HEK293 (cell line): ENCODE measurements at regions not wholly inside any gene's neighbourhood (a gene's known extent, or its start where the extent isn't known, plus 50 kb on each side); places are given as distances from the start of the nearest gene placed in this dataset.

Experiments used
- CTCF ChIA-PET: fragments of 350-600 bp; formaldehyde crosslinking; extraction: SDS; loops from one replicate; lab custom pipeline; 2021; ENCODE audit warnings: antibody characterized with exemption; lab: Yijun Ruan, JAX
- POLR2A ChIA-PET: fragments of 300-600 bp; formaldehyde crosslinking; extraction: SDS; loops from one replicate; lab custom pipeline; 2020; ENCODE audit warnings: antibody characterized with exemption, inconsistent platforms; lab: Yijun Ruan, JAX
- H3K27ac ChIP-seq: fragments of 200-500 bp; sonication (Bioruptor generic); 2 replicates; pipeline ENCODE4 v1.5.1; 2014; ENCODE audit warnings: low read depth, low read length, control low read depth, inconsistent platforms; ENCODE audit errors: extremely low read depth
- H3K36me3 ChIP-seq, 2 experiments: fragments of 200-500 bp in 1 of 2; sonication (Bioruptor generic) in 1 of 2; 1 replicate in 1 of 2; 2 replicates in 1 of 2; pipeline ENCODE4 v1.5.1; 2014 to 2017; ENCODE audit warnings: inconsistent platforms in 2 of 2, low read length in 2 of 2; ENCODE audit not compliant: control insufficient read depth in 2 of 2, insufficient read depth in 1 of 2
- H3K4me1 ChIP-seq: fragments of 200-500 bp; sonication (Bioruptor generic); 2 replicates; pipeline ENCODE4 v1.5.1; 2014; ENCODE audit warnings: mild to moderate bottlenecking, low read length, inconsistent platforms; ENCODE audit not compliant: control insufficient read depth, insufficient read depth
- H3K4me3 ChIP-seq: 2 replicates; pipeline ENCODE4 v1.5.1; 2011; ENCODE audit warnings: low read depth, mild to moderate bottlenecking, control low read depth, low read length, moderate library complexity
- H3K9me3 ChIP-seq: fragments of 200-500 bp; sonication (Bioruptor generic); 2 replicates; pipeline ENCODE4 v1.5.1; 2014; ENCODE audit warnings: low read depth, low read length, inconsistent platforms; ENCODE audit not compliant: control insufficient read depth, insufficient read depth
- GFI1B ChIP-seq: fragments of 450-650 bp; formaldehyde crosslinking; IDR thresholded peaks from 2 replicates; pipeline ENCODE4 v1.5.1; 2016; ENCODE audit warnings: missing biosample characterization, missing genetic modification characterization
- HOXA7 ChIP-seq: sonication (generic); formaldehyde crosslinking; IDR thresholded peaks from 2 replicates; pipeline ENCODE4 v1.8.1; 2022; ENCODE audit warnings: missing genetic modification reagents, borderline replicate concordance
- MYNN ChIP-seq: fragments of 450-650 bp; formaldehyde crosslinking; IDR thresholded peaks from 2 replicates; pipeline ENCODE4 v1.5.1; 2016; ENCODE audit warnings: missing biosample characterization, missing genetic modification characterization, borderline replicate concordance
- OSR2 ChIP-seq: fragments of 450-650 bp; formaldehyde crosslinking; IDR thresholded peaks from 2 replicates; pipeline ENCODE4 v1.5.1; 2016; ENCODE audit warnings: missing biosample characterization, missing genetic modification characterization
- REPIN1 ChIP-seq: fragments of 450-650 bp; formaldehyde crosslinking; IDR thresholded peaks from 2 replicates; pipeline ENCODE4 v1.5.1; 2017; ENCODE audit warnings: missing biosample characterization, missing genetic modification characterization, low read depth
- YY2 ChIP-seq: fragments of 450-650 bp; formaldehyde crosslinking; IDR thresholded peaks from 2 replicates; pipeline ENCODE4 v1.5.1; 2016; ENCODE audit warnings: missing biosample characterization, missing genetic modification characterization
- ZFP41 ChIP-seq: fragments of 450-650 bp; formaldehyde crosslinking; IDR thresholded peaks from 2 replicates; pipeline ENCODE4 v1.5.1; 2016; ENCODE audit warnings: missing biosample characterization, missing genetic modification characterization, borderline replicate concordance
- ZNF10 ChIP-seq: fragments of 450-650 bp; formaldehyde crosslinking; IDR thresholded peaks from 2 replicates; pipeline ENCODE4 v1.5.1; 2017; ENCODE audit warnings: missing biosample characterization, missing genetic modification characterization
- ZNF221 ChIP-seq: fragments of 450-650 bp; formaldehyde crosslinking; IDR thresholded peaks from 2 replicates; pipeline ENCODE4 v1.5.1; 2017; ENCODE audit warnings: missing biosample characterization, missing genetic modification characterization, borderline replicate concordance
- ZNF223 ChIP-seq: fragments of 450-650 bp; formaldehyde crosslinking; IDR thresholded peaks from 2 replicates; pipeline ENCODE4 v1.5.1; 2016; ENCODE audit warnings: missing biosample characterization, missing genetic modification characterization
- ZNF37A ChIP-seq: fragments of 450-650 bp; IDR thresholded peaks from 2 replicates; pipeline ENCODE4 v1.5.1; 2018; ENCODE audit warnings: missing biosample characterization, missing genetic modification characterization
- ZNF404 ChIP-seq: fragments of 450-650 bp; formaldehyde crosslinking; IDR thresholded peaks from 2 replicates; pipeline ENCODE4 v1.5.1; 2017; ENCODE audit warnings: missing biosample characterization, missing genetic modification characterization
- ZNF510 ChIP-seq: fragments of 450-650 bp; formaldehyde crosslinking; IDR thresholded peaks from 2 replicates; pipeline ENCODE4 v1.5.1; 2018; ENCODE audit warnings: mild to moderate bottlenecking, missing genetic modification characterization, missing biosample characterization; ENCODE audit not compliant: insufficient replicate concordance
- ZNF544 ChIP-seq: fragments of 450-650 bp; formaldehyde crosslinking; IDR thresholded peaks from 2 replicates; pipeline ENCODE4 v1.5.0; 2017; ENCODE audit warnings: missing biosample characterization, missing genetic modification characterization
- ZNF670 ChIP-seq: fragments of 450-650 bp; formaldehyde crosslinking; IDR thresholded peaks from 2 replicates; pipeline ENCODE4 v1.5.1; 2016; ENCODE audit warnings: missing biosample characterization, missing genetic modification characterization, low read depth
- TF ChIP-seq, protein P1 (sequence below): fragments of 450-650 bp; formaldehyde crosslinking; optimal IDR thresholded peaks from 2 replicates; pipeline ENCODE3; 2016; ENCODE audit warnings: missing biosample characterization, mild to moderate bottlenecking, missing genetic modification characterization
- TF ChIP-seq, protein P2 (sequence below): fragments of 450-650 bp; formaldehyde crosslinking; IDR thresholded peaks from 2 replicates; pipeline ENCODE4 v1.5.1; 2016; ENCODE audit warnings: missing biosample characterization, missing genetic modification characterization
- TF ChIP-seq, protein P3 (sequence below): fragments of 450-650 bp; formaldehyde crosslinking; conservative IDR thresholded peaks from 2 replicates; pipeline ENCODE4 v1.5.1; 2016; ENCODE audit warnings: low read depth, missing biosample characterization, missing genetic modification characterization
- TF ChIP-seq, protein P4 (sequence below): fragments of 450-650 bp; formaldehyde crosslinking; IDR thresholded peaks from 2 replicates; pipeline ENCODE4 v1.5.1; 2016; ENCODE audit warnings: missing biosample characterization, missing genetic modification characterization, borderline replicate concordance
- TF ChIP-seq, protein P5 (sequence below): fragments of 450-650 bp; formaldehyde crosslinking; IDR thresholded peaks from 2 replicates; pipeline ENCODE4 v1.5.1; 2016; ENCODE audit warnings: missing biosample characterization, missing genetic modification characterization
- TF ChIP-seq, protein P6 (sequence below): fragments of 450-650 bp; formaldehyde crosslinking; IDR thresholded peaks from 2 replicates; pipeline ENCODE4 v1.5.1; 2017; ENCODE audit warnings: missing biosample characterization, missing genetic modification characterization

DNA sequence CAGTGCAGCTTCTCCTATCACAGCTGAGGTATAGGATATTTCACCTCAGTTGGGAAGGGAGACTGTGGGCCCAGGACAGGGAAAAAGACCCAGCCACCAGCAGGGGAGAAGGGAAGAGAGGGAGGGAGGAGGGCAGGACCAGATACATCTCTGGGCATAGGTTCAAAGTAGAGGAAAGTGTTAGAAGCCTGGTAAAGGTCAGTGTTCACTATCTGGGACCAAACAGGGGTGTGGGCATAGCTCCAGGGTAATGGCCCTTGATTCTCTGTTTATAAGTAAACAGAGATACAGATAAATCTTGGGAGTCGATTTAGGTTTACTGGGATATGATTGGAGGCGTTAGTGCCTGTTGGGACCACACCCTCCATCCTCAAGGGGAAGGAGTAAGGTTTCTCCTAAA, 266.2 kb downstream of the LRFN2 start:
- CTCF ChIA-PET, result interaction anchor here (0.7 kb wide), 1 partner anchor 8 kb away, joined by 3 read pairs; no protein-coding TSS in a partner anchor

DNA sequence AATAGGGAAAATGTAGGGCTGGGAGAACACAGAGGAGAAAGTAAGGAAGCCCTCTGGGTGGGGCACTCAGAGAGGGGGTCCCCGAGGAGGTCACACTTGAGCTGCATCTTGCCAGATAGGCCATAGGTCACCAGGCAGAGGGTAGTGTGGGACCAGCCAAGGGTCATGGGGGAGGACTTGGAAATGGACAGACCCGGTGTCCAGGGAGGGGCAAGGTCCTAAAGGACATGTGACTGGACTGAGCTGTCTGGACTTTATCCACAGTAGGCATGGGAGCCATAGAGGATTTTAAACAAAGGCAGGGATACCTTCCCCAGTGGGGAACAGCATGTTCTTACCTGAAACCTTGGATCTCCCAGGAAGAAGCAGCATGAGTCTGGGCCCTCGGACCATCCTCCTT, 266.7 kb downstream of the LRFN2 start:
- Histone ChIP-seq H3K4me1 (peaks cover 6% of the 10 kb centered on the region; the same call in 1 of the 2 replicates), H3K4me3 (no peak overlapping the region), H3K27ac (no peak overlapping the region), H3K9me3 (no peaks in the 10 kb centered on the region), H3K36me3 (no peaks in the 10 kb centered on the region)
- ChIA-PET POLR2A (no interaction called here), CTCF (interaction anchor here (0.7 kb wide), 1 partner anchor 8 kb away, joined by 3 read pairs; no protein-coding TSS in a partner anchor)
- TF ChIP-seq ZNF223 (no peak), ZNF10 (tag by site-specific recombination) (no peak), OSR2 (no peak), ZNF510 (tag by site-specific recombination) (no peak)
- TF ChIP-seq, protein P1, sequence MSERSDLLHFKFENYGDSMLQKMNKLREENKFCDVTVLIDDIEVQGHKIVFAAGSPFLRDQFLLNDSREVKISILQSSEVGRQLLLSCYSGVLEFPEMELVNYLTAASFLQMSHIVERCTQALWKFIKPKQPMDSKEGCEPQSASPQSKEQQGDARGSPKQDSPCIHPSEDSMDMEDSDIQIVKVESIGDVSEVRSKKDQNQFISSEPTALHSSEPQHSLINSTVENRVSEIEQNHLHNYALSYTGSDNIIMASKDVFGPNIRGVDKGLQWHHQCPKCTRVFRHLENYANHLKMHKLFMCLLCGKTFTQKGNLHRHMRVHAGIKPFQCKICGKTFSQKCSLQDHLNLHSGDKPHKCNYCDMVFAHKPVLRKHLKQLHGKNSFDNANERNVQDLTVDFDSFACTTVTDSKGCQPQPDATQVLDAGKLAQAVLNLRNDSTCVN (tag by site-specific recombination), result no peak
- TF ChIP-seq, protein P2, sequence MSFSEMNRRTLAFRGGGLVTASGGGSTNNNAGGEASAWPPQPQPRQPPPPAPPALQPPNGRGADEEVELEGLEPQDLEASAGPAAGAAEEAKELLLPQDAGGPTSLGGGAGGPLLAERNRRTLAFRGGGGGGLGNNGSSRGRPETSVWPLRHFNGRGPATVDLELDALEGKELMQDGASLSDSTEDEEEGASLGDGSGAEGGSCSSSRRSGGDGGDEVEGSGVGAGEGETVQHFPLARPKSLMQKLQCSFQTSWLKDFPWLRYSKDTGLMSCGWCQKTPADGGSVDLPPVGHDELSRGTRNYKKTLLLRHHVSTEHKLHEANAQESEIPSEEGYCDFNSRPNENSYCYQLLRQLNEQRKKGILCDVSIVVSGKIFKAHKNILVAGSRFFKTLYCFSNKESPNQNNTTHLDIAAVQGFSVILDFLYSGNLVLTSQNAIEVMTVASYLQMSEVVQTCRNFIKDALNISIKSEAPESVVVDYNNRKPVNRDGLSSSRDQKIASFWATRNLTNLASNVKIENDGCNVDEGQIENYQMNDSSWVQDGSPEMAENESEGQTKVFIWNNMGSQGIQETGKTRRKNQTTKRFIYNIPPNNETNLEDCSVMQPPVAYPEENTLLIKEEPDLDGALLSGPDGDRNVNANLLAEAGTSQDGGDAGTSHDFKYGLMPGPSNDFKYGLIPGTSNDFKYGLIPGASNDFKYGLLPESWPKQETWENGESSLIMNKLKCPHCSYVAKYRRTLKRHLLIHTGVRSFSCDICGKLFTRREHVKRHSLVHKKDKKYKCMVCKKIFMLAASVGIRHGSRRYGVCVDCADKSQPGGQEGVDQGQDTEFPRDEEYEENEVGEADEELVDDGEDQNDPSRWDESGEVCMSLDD, result no peak

More for the DNA sequence above, 266.2 kb downstream of the LRFN2 start:
- Histone ChIP-seq H3K36me3 (no peaks in the 10 kb centered on the region), H3K4me3 (no peak overlapping the region), H3K4me1 (peaks cover 6% of the 10 kb centered on the region; the same call in 1 of the 2 replicates), H3K9me3 (no peaks in the 10 kb centered on the region)
- POLR2A ChIA-PET, result no interaction called here
- no peak for TF ChIP-seq HOXA7 (CRISPR knock-in tag)
- no peak for TF ChIP-seq ZNF404 (tag by site-specific recombination)
- TF ChIP-seq, protein P3, sequence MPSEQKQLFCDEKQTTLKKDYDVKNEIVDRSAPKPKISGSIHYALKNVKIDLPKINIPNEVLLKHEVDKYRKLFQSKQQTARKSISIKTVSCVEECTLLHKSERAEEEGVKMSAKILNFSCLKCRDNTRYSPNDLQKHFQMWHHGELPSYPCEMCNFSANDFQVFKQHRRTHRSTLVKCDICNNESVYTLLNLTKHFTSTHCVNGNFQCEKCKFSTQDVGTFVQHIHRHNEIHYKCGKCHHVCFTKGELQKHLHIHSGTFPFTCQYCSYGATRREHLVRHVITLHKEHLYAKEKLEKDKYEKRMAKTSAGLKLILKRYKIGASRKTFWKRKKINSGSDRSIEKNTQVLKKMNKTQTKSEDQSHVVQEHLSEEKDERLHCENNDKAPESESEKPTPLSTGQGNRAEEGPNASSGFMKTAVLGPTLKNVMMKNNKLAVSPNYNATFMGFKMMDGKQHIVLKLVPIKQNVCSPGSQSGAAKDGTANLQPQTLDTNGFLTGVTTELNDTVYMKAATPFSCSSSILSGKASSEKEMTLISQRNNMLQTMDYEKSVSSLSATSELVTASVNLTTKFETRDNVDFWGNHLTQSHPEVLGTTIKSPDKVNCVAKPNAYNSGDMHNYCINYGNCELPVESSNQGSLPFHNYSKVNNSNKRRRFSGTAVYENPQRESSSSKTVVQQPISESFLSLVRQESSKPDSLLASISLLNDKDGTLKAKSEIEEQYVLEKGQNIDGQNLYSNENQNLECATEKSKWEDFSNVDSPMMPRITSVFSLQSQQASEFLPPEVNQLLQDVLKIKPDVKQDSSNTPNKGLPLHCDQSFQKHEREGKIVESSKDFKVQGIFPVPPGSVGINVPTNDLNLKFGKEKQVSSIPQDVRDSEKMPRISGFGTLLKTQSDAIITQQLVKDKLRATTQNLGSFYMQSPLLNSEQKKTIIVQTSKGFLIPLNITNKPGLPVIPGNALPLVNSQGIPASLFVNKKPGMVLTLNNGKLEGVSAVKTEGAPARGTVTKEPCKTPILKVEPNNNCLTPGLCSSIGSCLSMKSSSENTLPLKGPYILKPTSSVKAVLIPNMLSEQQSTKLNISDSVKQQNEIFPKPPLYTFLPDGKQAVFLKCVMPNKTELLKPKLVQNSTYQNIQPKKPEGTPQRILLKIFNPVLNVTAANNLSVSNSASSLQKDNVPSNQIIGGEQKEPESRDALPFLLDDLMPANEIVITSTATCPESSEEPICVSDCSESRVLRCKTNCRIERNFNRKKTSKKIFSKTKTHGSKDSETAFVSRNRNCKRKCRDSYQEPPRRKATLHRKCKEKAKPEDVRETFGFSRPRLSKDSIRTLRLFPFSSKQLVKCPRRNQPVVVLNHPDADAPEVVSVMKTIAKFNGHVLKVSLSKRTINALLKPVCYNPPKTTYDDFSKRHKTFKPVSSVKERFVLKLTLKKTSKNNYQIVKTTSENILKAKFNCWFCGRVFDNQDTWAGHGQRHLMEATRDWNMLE (tag by site-specific recombination), result no peak
- TF ChIP-seq, protein P4, sequence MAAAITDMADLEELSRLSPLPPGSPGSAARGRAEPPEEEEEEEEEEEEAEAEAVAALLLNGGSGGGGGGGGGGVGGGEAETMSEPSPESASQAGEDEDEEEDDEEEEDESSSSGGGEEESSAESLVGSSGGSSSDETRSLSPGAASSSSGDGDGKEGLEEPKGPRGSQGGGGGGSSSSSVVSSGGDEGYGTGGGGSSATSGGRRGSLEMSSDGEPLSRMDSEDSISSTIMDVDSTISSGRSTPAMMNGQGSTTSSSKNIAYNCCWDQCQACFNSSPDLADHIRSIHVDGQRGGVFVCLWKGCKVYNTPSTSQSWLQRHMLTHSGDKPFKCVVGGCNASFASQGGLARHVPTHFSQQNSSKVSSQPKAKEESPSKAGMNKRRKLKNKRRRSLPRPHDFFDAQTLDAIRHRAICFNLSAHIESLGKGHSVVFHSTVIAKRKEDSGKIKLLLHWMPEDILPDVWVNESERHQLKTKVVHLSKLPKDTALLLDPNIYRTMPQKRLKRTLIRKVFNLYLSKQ, result no peak
- TF ChIP-seq ZNF670 (tag by site-specific recombination), result no peak
- no peak for TF ChIP-seq GFI1B (tag by site-specific recombination)
- TF ChIP-seq ZNF221 (tag by site-specific recombination), result no peak
- TF ChIP-seq, protein P5, sequence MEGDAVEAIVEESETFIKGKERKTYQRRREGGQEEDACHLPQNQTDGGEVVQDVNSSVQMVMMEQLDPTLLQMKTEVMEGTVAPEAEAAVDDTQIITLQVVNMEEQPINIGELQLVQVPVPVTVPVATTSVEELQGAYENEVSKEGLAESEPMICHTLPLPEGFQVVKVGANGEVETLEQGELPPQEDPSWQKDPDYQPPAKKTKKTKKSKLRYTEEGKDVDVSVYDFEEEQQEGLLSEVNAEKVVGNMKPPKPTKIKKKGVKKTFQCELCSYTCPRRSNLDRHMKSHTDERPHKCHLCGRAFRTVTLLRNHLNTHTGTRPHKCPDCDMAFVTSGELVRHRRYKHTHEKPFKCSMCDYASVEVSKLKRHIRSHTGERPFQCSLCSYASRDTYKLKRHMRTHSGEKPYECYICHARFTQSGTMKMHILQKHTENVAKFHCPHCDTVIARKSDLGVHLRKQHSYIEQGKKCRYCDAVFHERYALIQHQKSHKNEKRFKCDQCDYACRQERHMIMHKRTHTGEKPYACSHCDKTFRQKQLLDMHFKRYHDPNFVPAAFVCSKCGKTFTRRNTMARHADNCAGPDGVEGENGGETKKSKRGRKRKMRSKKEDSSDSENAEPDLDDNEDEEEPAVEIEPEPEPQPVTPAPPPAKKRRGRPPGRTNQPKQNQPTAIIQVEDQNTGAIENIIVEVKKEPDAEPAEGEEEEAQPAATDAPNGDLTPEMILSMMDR (tag by site-specific recombination), result no peak
- TF ChIP-seq REPIN1, result no peak
- no peak for TF ChIP-seq ZFP41 (tag by site-specific recombination)
- TF ChIP-seq ZNF37A (tag by site-specific recombination), result no peak
- TF ChIP-seq YY2, result no peak
- TF ChIP-seq MYNN, result no peak
- TF ChIP-seq ZNF544 (tag by site-specific recombination), result no peak
- TF ChIP-seq, protein P6, sequence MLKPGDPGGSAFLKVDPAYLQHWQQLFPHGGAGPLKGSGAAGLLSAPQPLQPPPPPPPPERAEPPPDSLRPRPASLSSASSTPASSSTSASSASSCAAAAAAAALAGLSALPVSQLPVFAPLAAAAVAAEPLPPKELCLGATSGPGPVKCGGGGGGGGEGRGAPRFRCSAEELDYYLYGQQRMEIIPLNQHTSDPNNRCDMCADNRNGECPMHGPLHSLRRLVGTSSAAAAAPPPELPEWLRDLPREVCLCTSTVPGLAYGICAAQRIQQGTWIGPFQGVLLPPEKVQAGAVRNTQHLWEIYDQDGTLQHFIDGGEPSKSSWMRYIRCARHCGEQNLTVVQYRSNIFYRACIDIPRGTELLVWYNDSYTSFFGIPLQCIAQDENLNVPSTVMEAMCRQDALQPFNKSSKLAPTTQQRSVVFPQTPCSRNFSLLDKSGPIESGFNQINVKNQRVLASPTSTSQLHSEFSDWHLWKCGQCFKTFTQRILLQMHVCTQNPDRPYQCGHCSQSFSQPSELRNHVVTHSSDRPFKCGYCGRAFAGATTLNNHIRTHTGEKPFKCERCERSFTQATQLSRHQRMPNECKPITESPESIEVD, result no peak
- TF ChIP-seq, all 188 proteins: peak for 0
- H3K27ac ChIP-seq, result no peak overlapping the region
